ENCODE measurements at regions not wholly inside any gene's neighbourhood (a gene's known extent, or its start where the extent isn't known, plus 50 kb on each side); places are given as distances from the start of the nearest gene placed in this dataset.

DNA sequence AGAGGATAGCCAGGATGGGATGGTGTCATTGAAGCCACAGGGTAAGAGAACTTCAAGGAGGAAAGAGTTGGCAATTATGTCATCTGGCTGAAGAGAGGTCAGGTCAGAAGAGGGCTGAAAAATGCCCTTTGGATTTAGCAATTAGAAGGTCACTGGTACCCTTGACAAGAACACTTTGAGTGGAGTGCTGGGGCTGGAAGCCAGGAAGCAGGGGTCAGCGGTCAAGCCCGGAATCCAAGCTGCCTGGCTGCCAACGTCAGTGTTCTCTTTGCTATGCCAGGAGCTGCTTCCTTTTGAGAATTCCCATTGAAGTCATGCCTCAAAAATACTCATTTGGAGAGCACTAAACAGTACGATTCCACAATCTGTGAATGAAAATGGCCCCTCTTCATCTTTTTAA lies 386.5 kb downstream of the SHQ1 start:
- no peak for DNase-seq (ENCODE audit: low read depth in 1 of 2, low spot score in 2 of 2)
- Histone ChIP-seq H2BK20ac (ENCODE audit: low read length) (no peak overlapping the region), H3K27me3 (replicated peaks in 1 of 4; ENCODE audit: control insufficient read depth in 3 of 4, extremely low read depth in 1 of 4, insufficient read depth in 3 of 4, low read length in 3 of 4) (no peaks in the 10 kb centered on the region; a peak in 1 of 7 replicates), H3K4me2 (ENCODE audit: insufficient read depth in 1 of 2, low read depth in 2 of 2, low read length in 2 of 2) (no peak overlapping the region), H2AK5ac (ENCODE audit: low read depth, low read length) (no peak overlapping the region), H3K23me2 (ENCODE audit: low read depth, low read length) (no peaks in the 10 kb centered on the region), H3K4me1 (replicated peaks in 1 of 4; ENCODE audit: control insufficient read depth in 3 of 4, insufficient read depth in 4 of 4, low read length in 3 of 4) (no peaks in the 10 kb centered on the region), H3K4me3 (ENCODE audit: extremely low read depth in 1 of 4, insufficient read depth in 2 of 4, low read depth in 3 of 4, low read length in 4 of 4) (no peak overlapping the region), H3K79me2 (ENCODE audit: control insufficient read depth in 1 of 2, insufficient read depth in 2 of 2, low read length in 2 of 2) (no peaks in the 10 kb centered on the region), H2BK120ac (replicated peaks; ENCODE audit: low read depth, low read length) (no peak overlapping the region), H3K9me3 (ENCODE audit: insufficient read depth in 2 of 2, low read depth in 1 of 2, low read length in 1 of 2) (no peaks in the 10 kb centered on the region), H4K8ac (ENCODE audit: extremely low read depth, insufficient read depth, low read length) (no peak overlapping the region), H3K14ac (ENCODE audit: insufficient read length) (no peak overlapping the region), H3K56ac (replicated peaks; ENCODE audit: insufficient read length, low read depth, low read length) (no peak overlapping the region), H3K18ac (ENCODE audit: extremely low read depth, low read length) (no peak overlapping the region), H4K91ac (replicated peaks; ENCODE audit: insufficient read length, low read length) (no peak overlapping the region), H2AFZ (ENCODE audit: low read length) (no peak overlapping the region), H3K4ac (replicated peaks; ENCODE audit: insufficient read length, low read depth, low read length) (no peak overlapping the region), H3K79me1 (ENCODE audit: low read depth, low read length) (no peaks in the 10 kb centered on the region), H3K27ac (ENCODE audit: low read depth, low read length) (no peak overlapping the region), H3K9ac (replicated peaks in 1 of 4; ENCODE audit: extremely low read depth in 1 of 4, low read depth in 3 of 4, low read length in 3 of 4) (no peak overlapping the region), H3K23ac (ENCODE audit: insufficient read length) (no peak overlapping the region), H4K5ac (ENCODE audit: insufficient read length, low read depth, low read length) (no peak overlapping the region), H4K20me1 (replicated peaks in 1 of 2; ENCODE audit: control insufficient read depth in 1 of 2, insufficient read depth in 2 of 2, low read length in 2 of 2) (no peaks in the 10 kb centered on the region), H3K36me3 (ENCODE audit: control insufficient read depth in 2 of 4, insufficient read depth in 4 of 4, low read length in 3 of 4) (no peaks in the 10 kb centered on the region; a peak in 1 of 8 replicates), H2BK12ac (ENCODE audit: low read depth, low read length) (no peak overlapping the region), H2BK15ac (ENCODE audit: low read length) (no peak overlapping the region), H2BK5ac (ENCODE audit: low read depth, low read length) (no peak overlapping the region)
- WGBS, 2 experiments (ENCODE audit: extremely low coverage in 1 of 2, insufficient coverage in 1 of 2, insufficient read length in 1 of 2, insufficient replicate concordance in 2 of 2, low coverage in 1 of 2, low lambda C conversion rate in 2 of 2, missing lambda C conversion rate in 1 of 2), result 74% methylated on average over 4 of the region's 4 CpGs; no CpG with 5 or more reads in 1 of the 2 experiments
- POLR2A ChIA-PET (ENCODE audit: partially characterized antibody), result interaction anchor here (2.6 kb wide), 1 partner anchor 14 kb away, joined by 6 read pairs; no protein-coding TSS in a partner anchor
- no peak for TF ChIP-seq BRCA1 (IDR thresholded peaks at IDR 0.05; ENCODE audit: low read depth, low read length)
- no peak for TF ChIP-seq TAF1 (IDR thresholded peaks at IDR 0.05; ENCODE audit: low read depth, low read length)
- TF ChIP-seq EZH2 (IDR thresholded peaks at IDR 0.05; ENCODE audit: low read depth, low read length, severe bottlenecking), result no peak
- CTCF ChIA-PET (ENCODE audit: partially characterized antibody), result interaction anchor here (0.9 to 1.7 kb wide), 4 partner anchors 11 to 204 kb away, joined by 3 to 5 read pairs (median 3); no protein-coding TSS in a partner anchor
- FAIRE-seq, result no peak

All from H1 (cell line).